HG03565 (cell line): ENCODE measurements at regions not wholly inside any gene's neighbourhood (a gene's known extent, or its start where the extent isn't known, plus 50 kb on each side); places are given as distances from the start of the nearest gene placed in this dataset.
"Not testable (repeated sequence)": the region's sequence is repeated elsewhere in the genome, so short reads cannot be mapped to it uniquely, and the experiment has no call there.

Experiments used
- ATAC-seq: cut with Tn5 transposase; IDR thresholded peaks from one replicate; pipeline ENCODE4 v1.9.1; 2021; ENCODE audit warnings: mild to moderate bottlenecking, moderate library complexity; ENCODE audit not compliant: unreplicated experiment

GRCh38 chr20:47927944-47928343 lies 142.7 kb upstream of the SULF2 start:
- no peak for ATAC-seq

- no peak for ATAC-seq
These were observed 142.1 kb upstream of the SULF2 start for GRCh38 chr20:47927385-47927851.

- no peak for ATAC-seq
These were observed 141.4 kb upstream of the SULF2 start for GRCh38 chr20:47926731-47927130.

- no peak for ATAC-seq
These were observed 140.3 kb upstream of the SULF2 start for GRCh38 chr20:47925593-47925992.

GRCh38 chr20:47922269-47922668 lies 137.0 kb upstream of the SULF2 start:
- ATAC-seq = no peak

- not testable (repeated sequence) for ATAC-seq
These were observed 136.5 kb upstream of the SULF2 start for GRCh38 chr20:47921829-47922228.

GRCh38 chr20:47921408-47921807 lies 136.1 kb upstream of the SULF2 start:
- ATAC-seq = no peak

- no peak for ATAC-seq
These were observed 132.3 kb upstream of the SULF2 start for GRCh38 chr20:47917549-47918070.

GRCh38 chr20:47915495-47915894 lies 130.2 kb upstream of the SULF2 start:
- no peak for ATAC-seq

- no peak for ATAC-seq
These were observed 129.5 kb upstream of the SULF2 start for GRCh38 chr20:47914792-47915191.

- ATAC-seq = not testable (repeated sequence)
These were observed 127.7 kb upstream of the SULF2 start for GRCh38 chr20:47912786-47913501.

GRCh38 chr20:47912165-47912564 lies 126.9 kb upstream of the SULF2 start:
- not testable (repeated sequence) for ATAC-seq

GRCh38 chr20:47909696-47910369 lies 124.6 kb upstream of the SULF2 start:
- not testable (repeated sequence) for ATAC-seq

- not testable (repeated sequence) for ATAC-seq
These were observed 123.2 kb upstream of the SULF2 start for GRCh38 chr20:47908361-47909035.

GRCh38 chr20:47907951-47908350 lies 122.7 kb upstream of the SULF2 start:
- not testable (repeated sequence) for ATAC-seq

GRCh38 chr20:47907031-47907675 lies 121.9 kb upstream of the SULF2 start:
- no peak for ATAC-seq

GRCh38 chr20:47906348-47906660 lies 121.0 kb upstream of the SULF2 start:
- ATAC-seq = no peak

- no peak for ATAC-seq
These were observed 120.5 kb upstream of the SULF2 start for GRCh38 chr20:47905628-47906347.

GRCh38 chr20:47903009-47903408 lies 117.7 kb upstream of the SULF2 start:
- not testable (repeated sequence) for ATAC-seq

- ATAC-seq = not testable (repeated sequence)
These were observed 114.0 kb upstream of the SULF2 start for GRCh38 chr20:47899313-47899712.
